Lung (tissue), 11 donors: ENCODE measurements at regions not wholly inside any gene's neighbourhood (a gene's known extent, or its start where the extent isn't known, plus 50 kb on each side); places are given as distances from the start of the nearest gene placed in this dataset.

Experiments
- ATAC-seq: fragments of 200-7000 bp; cut with Tn5 transposase; one replicate; pipeline ENCODE4 v1.9.1; 2020; ENCODE audit warnings: moderate number of reproducible peaks; ENCODE audit not compliant: insufficient read depth, low FRiP score
- DNase-seq, 3 donors: peaks; one replicate each; pipeline ENCODE4 v3.0.0-alpha.2; 2013 to 2017
- H3K27ac ChIP-seq, 2 donors: one replicate each; pipeline ENCODE4 v1.5.1; 2013; ENCODE audit warnings: mild to moderate bottlenecking in 2 of 2, moderate library complexity in 2 of 2, control low read depth in 1 of 2, inconsistent platforms in 1 of 2, low read depth in 1 of 2, low read length in 1 of 2
- H3K27me3 ChIP-seq, 3 donors: one replicate each; pipeline ENCODE4 v1.5.1; 2013; ENCODE audit warnings: low read length in 2 of 3; ENCODE audit not compliant: control insufficient read depth in 3 of 3, insufficient read depth in 3 of 3
- H3K36me3 ChIP-seq, 4 donors: one replicate each; pipeline ENCODE4 v1.5.1; 2013; ENCODE audit warnings: low read length in 4 of 4, mild to moderate bottlenecking in 1 of 4, moderate library complexity in 1 of 4; ENCODE audit not compliant: control insufficient read depth in 4 of 4, insufficient read depth in 4 of 4
- H3K4me1 ChIP-seq, 5 donors: one replicate each; pipeline ENCODE4 v1.5.1; 2013; ENCODE audit warnings: low read length in 5 of 5, mild to moderate bottlenecking in 2 of 5, moderate library complexity in 1 of 5; ENCODE audit not compliant: control insufficient read depth in 5 of 5, insufficient read depth in 5 of 5
- H3K4me3 ChIP-seq: one replicate; pipeline ENCODE4 v1.5.1; 2013; ENCODE audit warnings: mild to moderate bottlenecking, control low read depth, moderate library complexity
- H3K9ac ChIP-seq, 2 donors: one replicate each; pipeline ENCODE4 v1.5.1; 2013; ENCODE audit warnings: low read length in 2 of 2, control low read depth in 1 of 2; ENCODE audit not compliant: insufficient read depth in 1 of 2
- H3K9me3 ChIP-seq, 4 donors: one replicate each; pipeline ENCODE4 v1.5.1; 2013; ENCODE audit warnings: low read length in 3 of 4, mild to moderate bottlenecking in 1 of 4, moderate library complexity in 1 of 4; ENCODE audit not compliant: control insufficient read depth in 4 of 4, insufficient read depth in 3 of 4
- WGBS, 2 donors: extraction: QIAGEN DNeasy Blood & Tissue Kit; methylation state at CpG; one replicate each; pipeline ENCODE4 v1.1.7; 2013; 5-methylcytosine and 5-hydroxymethylcytosine counted together
- TF ChIP-seq, protein P1 (sequence below): IDR thresholded peaks from 2 replicates; pipeline ENCODE4 v1.5.1; 2012; ENCODE audit warnings: mild to moderate bottlenecking; ENCODE audit errors: control extremely low read depth, extremely low read depth
- donor health status: control.
- donor health status: control.
- donor health status: Bipolar disorder and iron deficiency.
- donor health status: healthy.
- donor health status: DM: yes; HTN: yes; CAD: no.

- Histone ChIP-seq H3K9me3 (peaks cover 0 to 2% (median under 1%) of the 10 kb centered on the region in 4 donors), H3K4me3 (no peak overlapping the region), H3K36me3 (no peaks in the 10 kb centered on the region), H3K27ac (no peak overlapping the region), H3K9ac (no peak overlapping the region), H3K4me1 (no peaks in the 10 kb centered on the region), H3K27me3 (no peaks in the 10 kb centered on the region)
- ATAC-seq: no peak
- no peak for DNase-seq
- TF ChIP-seq, protein P1, sequence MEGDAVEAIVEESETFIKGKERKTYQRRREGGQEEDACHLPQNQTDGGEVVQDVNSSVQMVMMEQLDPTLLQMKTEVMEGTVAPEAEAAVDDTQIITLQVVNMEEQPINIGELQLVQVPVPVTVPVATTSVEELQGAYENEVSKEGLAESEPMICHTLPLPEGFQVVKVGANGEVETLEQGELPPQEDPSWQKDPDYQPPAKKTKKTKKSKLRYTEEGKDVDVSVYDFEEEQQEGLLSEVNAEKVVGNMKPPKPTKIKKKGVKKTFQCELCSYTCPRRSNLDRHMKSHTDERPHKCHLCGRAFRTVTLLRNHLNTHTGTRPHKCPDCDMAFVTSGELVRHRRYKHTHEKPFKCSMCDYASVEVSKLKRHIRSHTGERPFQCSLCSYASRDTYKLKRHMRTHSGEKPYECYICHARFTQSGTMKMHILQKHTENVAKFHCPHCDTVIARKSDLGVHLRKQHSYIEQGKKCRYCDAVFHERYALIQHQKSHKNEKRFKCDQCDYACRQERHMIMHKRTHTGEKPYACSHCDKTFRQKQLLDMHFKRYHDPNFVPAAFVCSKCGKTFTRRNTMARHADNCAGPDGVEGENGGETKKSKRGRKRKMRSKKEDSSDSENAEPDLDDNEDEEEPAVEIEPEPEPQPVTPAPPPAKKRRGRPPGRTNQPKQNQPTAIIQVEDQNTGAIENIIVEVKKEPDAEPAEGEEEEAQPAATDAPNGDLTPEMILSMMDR: no peak
- WGBS, 2 donors: 75 to 82% methylated on average over 4 of the region's 4 CpGs
These were observed 1502.9 kb upstream of the RAG2 start for GRCh38 chr11:38100836-38101462.

DNA sequence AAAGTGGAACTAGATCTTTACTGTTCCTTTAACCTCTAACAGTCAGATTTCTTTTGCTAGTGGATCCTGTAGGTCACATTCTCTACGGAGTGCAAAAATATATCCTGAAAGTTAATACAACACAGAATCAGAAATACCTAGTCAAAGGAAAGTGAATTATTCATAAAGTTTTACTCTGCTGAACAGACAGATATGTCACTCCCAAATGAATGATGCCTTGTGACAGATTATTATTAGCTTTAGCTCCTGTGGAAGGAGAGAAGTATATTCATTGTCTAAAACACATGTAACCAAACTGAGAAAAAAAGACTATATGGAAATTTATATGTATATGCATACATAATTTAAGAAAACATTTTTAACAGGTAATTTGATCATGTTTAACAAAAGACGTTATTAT, 1497.2 kb upstream of the RAG2 start:
- TF ChIP-seq, protein P1: no peak
- WGBS, 2 donors: 86 to 92% methylated on average over 2 of the region's 2 CpGs
- Histone ChIP-seq H3K36me3 (no peaks in the 10 kb centered on the region), H3K4me3 (no peak overlapping the region), H3K9ac (no peak overlapping the region), H3K27ac (no peak overlapping the region), H3K4me1 (no peaks in the 10 kb centered on the region), H3K27me3 (no peaks in the 10 kb centered on the region), H3K9me3 (peaks cover 0 to 3% (median 2%) of the 10 kb centered on the region in 4 donors)
- no peak for DNase-seq
- no peak for ATAC-seq

DNA sequence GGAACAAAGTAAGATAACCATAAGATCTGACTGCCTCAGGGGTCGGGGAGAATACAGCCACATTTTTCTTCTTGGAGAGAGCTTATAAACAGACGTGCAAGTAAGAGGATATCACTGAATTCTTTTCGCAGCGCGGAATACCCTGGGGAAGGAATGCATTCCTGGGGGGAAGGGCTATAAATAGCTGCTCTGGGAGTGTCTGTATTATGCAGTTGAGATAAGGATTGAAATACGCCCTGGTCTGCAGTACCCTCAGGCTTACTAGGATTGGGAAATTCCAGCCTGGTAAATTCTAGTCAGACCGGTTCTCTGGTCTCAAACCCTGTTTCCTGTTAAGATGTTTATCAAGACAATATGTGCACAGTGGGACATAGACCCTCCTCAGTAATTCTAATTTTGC, 1491.7 kb upstream of the RAG2 start:
- WGBS, 2 donors: 54 to 71% methylated on average over 7 of the region's 7 CpGs
- no peak for ATAC-seq
- TF ChIP-seq, protein P1: no peak
- Histone ChIP-seq H3K36me3 (no peaks in the 10 kb centered on the region), H3K27ac (no peak overlapping the region), H3K4me3 (no peak overlapping the region), H3K27me3 (no peaks in the 10 kb centered on the region), H3K9me3 (peaks cover 0 to 3% (median 0%) of the 10 kb centered on the region in 4 donors), H3K9ac (no peak overlapping the region), H3K4me1 (no peaks in the 10 kb centered on the region)
- peak in 1 of 3 donors; percentile 6 for DNase-seq

- no peaks in the 10 kb centered on the region for H3K36me3 ChIP-seq
- 58 to 61% methylated on average over 3 of the region's 3 CpGs for WGBS, 2 donors
These were observed 1462.9 kb upstream of the RAG2 start for GRCh38 chr11:38060920-38061319.

More at GRCh38 chr11:38060920-38061319, 1462.9 kb upstream of the RAG2 start:
- Histone ChIP-seq H3K4me1 (peaks cover 0 to 3% (median 0%) of the 10 kb centered on the region in 5 donors), H3K4me3 (no peak overlapping the region), H3K27ac (no peak overlapping the region), H3K9me3 (no peaks in the 10 kb centered on the region), H3K9ac (no peak overlapping the region), H3K27me3 (no peaks in the 10 kb centered on the region)
- DNase-seq (no peak), ATAC-seq (no peak)
- TF ChIP-seq, protein P1: no peak
